Choroid plexus epithelial cell (primary cell): ENCODE measurements at regions not wholly inside any gene's neighbourhood (a gene's known extent, or its start where the extent isn't known, plus 50 kb on each side); places are given as distances from the start of the nearest gene placed in this dataset.

Experiments
- DNase-seq: peaks from one replicate; pipeline ENCODE4 v3.0.0-alpha.2; 2010; ENCODE audit warnings: low read depth
- H3K4me3 ChIP-seq: 2 replicates; pipeline ENCODE4 v1.5.1; 2011; ENCODE audit warnings: low read depth, mild to moderate bottlenecking, control low read depth, low read length, moderate library complexity
- TF ChIP-seq, protein P1 (sequence below): conservative IDR thresholded peaks from 2 replicates; pipeline ENCODE4 v1.5.1; 2011; ENCODE audit warnings: low read depth, mild to moderate bottlenecking, control low read depth, inconsistent platforms, low read length, moderate library complexity

DNA sequence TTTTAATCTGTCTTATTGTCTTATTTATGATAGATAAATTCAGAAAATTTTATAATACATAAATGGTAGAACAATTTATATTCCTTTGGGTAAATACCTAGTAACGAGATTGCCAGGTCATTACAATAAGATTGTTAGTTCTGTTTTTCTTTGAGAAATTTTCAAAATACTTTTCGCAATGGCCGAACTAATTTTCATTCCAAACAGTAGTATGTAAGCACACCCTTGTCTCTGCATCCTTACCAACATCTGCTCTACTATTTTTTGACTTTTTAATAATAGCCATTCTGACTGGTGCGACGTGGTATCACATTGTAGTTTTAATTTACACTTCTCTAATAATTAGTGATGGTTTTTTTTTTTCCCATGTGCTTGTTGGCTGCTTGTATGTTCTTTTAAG, 351.4 kb upstream of the LUZP2 start:
- peak; percentile 6 for DNase-seq
- no peak overlapping the region for H3K4me3 ChIP-seq
- TF ChIP-seq, protein P1, sequence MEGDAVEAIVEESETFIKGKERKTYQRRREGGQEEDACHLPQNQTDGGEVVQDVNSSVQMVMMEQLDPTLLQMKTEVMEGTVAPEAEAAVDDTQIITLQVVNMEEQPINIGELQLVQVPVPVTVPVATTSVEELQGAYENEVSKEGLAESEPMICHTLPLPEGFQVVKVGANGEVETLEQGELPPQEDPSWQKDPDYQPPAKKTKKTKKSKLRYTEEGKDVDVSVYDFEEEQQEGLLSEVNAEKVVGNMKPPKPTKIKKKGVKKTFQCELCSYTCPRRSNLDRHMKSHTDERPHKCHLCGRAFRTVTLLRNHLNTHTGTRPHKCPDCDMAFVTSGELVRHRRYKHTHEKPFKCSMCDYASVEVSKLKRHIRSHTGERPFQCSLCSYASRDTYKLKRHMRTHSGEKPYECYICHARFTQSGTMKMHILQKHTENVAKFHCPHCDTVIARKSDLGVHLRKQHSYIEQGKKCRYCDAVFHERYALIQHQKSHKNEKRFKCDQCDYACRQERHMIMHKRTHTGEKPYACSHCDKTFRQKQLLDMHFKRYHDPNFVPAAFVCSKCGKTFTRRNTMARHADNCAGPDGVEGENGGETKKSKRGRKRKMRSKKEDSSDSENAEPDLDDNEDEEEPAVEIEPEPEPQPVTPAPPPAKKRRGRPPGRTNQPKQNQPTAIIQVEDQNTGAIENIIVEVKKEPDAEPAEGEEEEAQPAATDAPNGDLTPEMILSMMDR: no peak

DNA sequence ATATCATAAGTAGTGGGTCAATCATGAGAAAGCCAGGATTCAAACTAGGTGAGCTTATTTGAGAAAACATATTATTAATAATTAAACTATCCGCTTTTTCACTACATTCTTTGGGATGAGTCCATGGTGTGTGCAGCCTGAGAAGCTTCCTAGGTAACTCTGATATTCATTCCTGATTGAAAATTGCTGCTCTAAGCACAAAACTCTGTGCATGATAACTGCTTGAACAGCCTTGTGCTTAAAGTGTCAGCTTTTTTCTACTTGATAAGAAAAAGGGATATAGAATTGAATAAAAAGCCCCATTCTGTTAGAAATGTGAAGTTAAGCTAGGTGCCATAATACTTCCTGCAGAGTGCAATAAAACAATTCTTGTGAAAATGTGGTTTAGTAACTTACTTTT, 343.5 kb upstream of the LUZP2 start:
- no peak for DNase-seq
- TF ChIP-seq, protein P1: no peak
- H3K4me3 ChIP-seq: no peak overlapping the region

DNA sequence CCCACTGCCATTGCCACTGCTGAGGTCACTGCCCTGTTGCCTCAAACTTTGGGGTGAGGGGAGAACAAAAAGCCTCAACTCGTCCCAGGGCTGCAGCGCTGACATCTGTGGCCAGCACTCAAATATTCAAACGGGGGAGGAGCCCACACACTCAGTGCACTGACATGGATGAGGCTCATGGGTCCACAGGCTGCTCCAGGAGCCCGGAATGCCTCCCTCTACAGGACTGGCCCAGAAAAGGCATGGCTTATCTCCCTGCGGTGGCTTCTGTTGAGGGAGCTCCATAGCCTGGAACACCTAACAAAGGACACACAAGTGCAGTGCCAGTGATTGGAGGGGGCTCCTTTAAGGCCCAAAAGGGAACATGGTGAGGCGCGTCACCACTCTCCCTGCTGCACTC, 341.1 kb upstream of the LUZP2 start:
- DNase-seq: no peak
- TF ChIP-seq, protein P1: peak; percentile 4
- no peak overlapping the region for H3K4me3 ChIP-seq

DNA sequence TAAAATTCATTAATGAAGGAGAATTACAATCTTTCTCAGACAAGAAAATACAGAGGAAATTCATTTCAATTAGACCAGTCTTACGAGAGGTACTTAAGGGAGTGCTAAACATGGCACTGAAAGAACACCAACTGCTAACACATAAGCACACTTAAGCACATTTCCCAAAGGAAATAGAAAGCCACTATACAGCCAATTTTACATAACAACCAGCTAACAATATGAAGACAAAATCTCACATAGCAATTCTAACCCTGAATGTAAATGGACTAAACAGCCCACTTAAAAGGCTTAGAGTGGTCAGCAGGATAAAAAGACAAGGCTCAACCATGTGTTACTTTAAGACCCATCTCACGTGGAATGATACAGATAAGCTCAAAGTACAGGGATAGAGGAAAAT, 339.5 kb upstream of the LUZP2 start:
- no peak for DNase-seq
- H3K4me3 ChIP-seq: no peak overlapping the region
- TF ChIP-seq, protein P1: no peak

DNA sequence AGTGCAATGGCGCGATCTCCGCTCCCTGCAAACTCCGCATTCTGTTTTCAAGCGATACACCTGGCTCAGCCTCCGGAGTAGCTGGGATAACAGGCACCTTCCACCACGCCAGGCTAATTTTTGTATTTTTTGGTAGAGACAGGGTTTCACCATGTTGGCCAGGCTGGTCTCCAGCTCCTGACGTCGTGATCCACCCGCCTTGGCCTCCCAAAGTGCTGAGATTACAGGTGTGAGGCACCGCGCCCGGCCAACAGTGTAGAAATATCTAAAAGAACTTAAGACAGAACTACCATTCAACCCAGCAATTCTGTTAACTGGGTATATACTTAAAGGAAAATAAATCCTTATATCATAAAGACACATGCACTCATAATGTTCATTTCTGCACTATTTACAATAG, 335.3 kb upstream of the LUZP2 start:
- DNase-seq: no peak
- H3K4me3 ChIP-seq: no peak overlapping the region
- TF ChIP-seq, protein P1: no peak

DNA sequence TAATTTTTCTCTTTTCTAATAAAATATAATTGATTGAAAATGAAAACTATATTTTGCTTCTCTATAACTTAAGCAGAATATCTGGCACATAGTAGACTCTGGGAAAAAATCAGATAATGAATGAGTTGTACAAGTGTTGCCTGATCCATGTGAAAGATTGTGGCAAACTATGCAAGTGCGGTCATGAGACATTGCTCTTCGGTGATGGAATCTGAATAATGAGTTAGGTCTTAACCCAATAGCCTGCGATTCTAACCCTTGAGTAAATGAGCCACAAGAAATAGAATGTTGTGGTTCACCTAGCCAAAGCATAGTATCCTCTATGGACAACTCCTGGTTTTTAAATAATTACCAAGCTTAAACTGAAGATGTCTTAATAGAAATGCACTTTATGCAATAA, 333.7 kb upstream of the LUZP2 start:
- H3K4me3 ChIP-seq: no peak overlapping the region
- TF ChIP-seq, protein P1: no peak
- peak; percentile 43 for DNase-seq

DNA sequence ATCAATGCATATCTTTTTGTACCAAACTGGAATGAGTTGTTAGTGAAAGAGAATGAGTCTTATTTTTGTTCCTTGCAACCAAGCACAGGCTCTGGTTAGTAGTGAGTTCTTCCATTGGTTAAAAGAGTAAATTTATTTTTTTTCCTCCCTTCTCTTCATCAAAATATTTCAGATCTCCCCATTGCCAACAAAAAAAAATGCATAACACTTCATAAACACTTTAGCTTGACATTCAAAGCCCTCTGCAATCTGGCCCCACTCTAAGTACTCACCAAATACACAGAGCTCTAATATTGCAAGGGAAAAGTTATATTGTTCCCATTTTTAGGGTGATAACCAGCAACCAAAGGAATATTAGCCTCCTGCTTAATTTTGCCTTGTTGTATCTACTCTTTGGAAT, 333.0 kb upstream of the LUZP2 start:
- DNase-seq: no peak
- TF ChIP-seq, protein P1: no peak
- no peak overlapping the region for H3K4me3 ChIP-seq
